ENCODE measurements at regions not wholly inside any gene's neighbourhood (a gene's known extent, or its start where the extent isn't known, plus 50 kb on each side); places are given as distances from the start of the nearest gene placed in this dataset.
"Not testable (repeated sequence)": the region's sequence is repeated elsewhere in the genome, so short reads cannot be mapped to it uniquely, and the experiment has no call there.

- no peak for DNase-seq
- Mint-ChIP-seq H3K4me3 (no peak overlapping the region), H3K27me3 (ENCODE audit: low read depth, poor library complexity) (peaks cover 22% of the 10 kb centered on the region), H3K27ac (no peak overlapping the region), H3K36me3 (ENCODE audit: low read depth) (no peaks in the 10 kb centered on the region), H3K4me1 (peaks cover 13% of the 10 kb centered on the region), H3K9me3 (peaks cover 28% of the 10 kb centered on the region)
- no peak for TF ChIP-seq CTCF (IDR thresholded peaks at IDR 0.05)
Observed at GRCh38 chr11:71321433-71322191, 69.2 kb upstream of the SHANK2 start.

GRCh38 chr11:71316701-71317100, 64.3 kb upstream of the SHANK2 start:
- DNase-seq, result no peak
- Mint-ChIP-seq H3K36me3 (ENCODE audit: low read depth) (no peaks in the 10 kb centered on the region), H3K4me1 (no peaks in the 10 kb centered on the region), H3K4me3 (no peak overlapping the region), H3K27ac (no peak overlapping the region), H3K9me3 (peaks cover 58% of the 10 kb centered on the region), H3K27me3 (ENCODE audit: low read depth, poor library complexity) (peaks cover 20% of the 10 kb centered on the region)
- no peak for TF ChIP-seq CTCF (IDR thresholded peaks at IDR 0.05)

- not testable (repeated sequence) for H3K4me1 Mint-ChIP-seq; H3K27ac Mint-ChIP-seq; H3K36me3 Mint-ChIP-seq (ENCODE audit: low read depth); H3K4me3 Mint-ChIP-seq; DNase-seq
- peaks cover 23% of the 10 kb centered on the region for H3K27me3 Mint-ChIP-seq (ENCODE audit: low read depth, poor library complexity)
- H3K9me3 Mint-ChIP-seq, result peaks cover 46% of the 10 kb centered on the region
Observed at GRCh38 chr11:71312616-71313015, 60.2 kb upstream of the SHANK2 start.

- Mint-ChIP-seq H3K9me3 (peaks cover 41% of the 10 kb centered on the region), H3K4me1 (peaks cover 7% of the 10 kb centered on the region), H3K27me3 (ENCODE audit: low read depth, poor library complexity) (peaks cover 23% of the 10 kb centered on the region), H3K4me3 (no peak overlapping the region), H3K36me3 (ENCODE audit: low read depth) (no peaks in the 10 kb centered on the region), H3K27ac (no peak overlapping the region)
- DNase-seq, result no peak
- TF ChIP-seq CTCF (IDR thresholded peaks at IDR 0.05), result no peak
Observed at GRCh38 chr11:71311928-71312510, 59.6 kb upstream of the SHANK2 start.

GRCh38 chr11:71311176-71311925, 59.0 kb upstream of the SHANK2 start:
- DNase-seq, result no peak
- Mint-ChIP-seq H3K36me3 (ENCODE audit: low read depth) (no peaks in the 10 kb centered on the region), H3K4me1 (peaks cover 9% of the 10 kb centered on the region), H3K4me3 (no peak overlapping the region), H3K9me3 (peaks cover 34% of the 10 kb centered on the region), H3K27me3 (ENCODE audit: low read depth, poor library complexity) (peaks cover 23% of the 10 kb centered on the region), H3K27ac (no peak overlapping the region)
- TF ChIP-seq CTCF (IDR thresholded peaks at IDR 0.05), result no peak

GRCh38 chr11:71310184-71310583, 57.8 kb upstream of the SHANK2 start:
- TF ChIP-seq CTCF (IDR thresholded peaks at IDR 0.05), result no peak
- peaks cover 25% of the 10 kb centered on the region for H3K9me3 Mint-ChIP-seq
- no peaks in the 10 kb centered on the region for H3K36me3 Mint-ChIP-seq (ENCODE audit: low read depth)
- peaks cover 25% of the 10 kb centered on the region for H3K27me3 Mint-ChIP-seq (ENCODE audit: low read depth, poor library complexity)
- no peak overlapping the region for H3K27ac Mint-ChIP-seq
- no peak overlapping the region for H3K4me3 Mint-ChIP-seq
- DNase-seq, result no peak
- H3K4me1 Mint-ChIP-seq, result peaks cover 9% of the 10 kb centered on the region
